Stimulated activated naive CD4-positive, alpha-beta T cell (primary cell): ENCODE measurements at regions not wholly inside any gene's neighbourhood (a gene's known extent, or its start where the extent isn't known, plus 50 kb on each side); places are given as distances from the start of the nearest gene placed in this dataset.
"Not testable (repeated sequence)": the region's sequence is repeated elsewhere in the genome, so short reads cannot be mapped to it uniquely, and the experiment has no call there.

Experiments
- DNase-seq, 6 experiments: peaks; one replicate each; lab custom pipeline; 2025; lab: John Stamatoyannopoulos, UW

- DNase-seq = no peak
These were observed 163.7 kb downstream of the ESM1 start for GRCh38 chr5:54821445-54822323.

- no peak for DNase-seq
These were observed 164.9 kb downstream of the ESM1 start for GRCh38 chr5:54820346-54821134.

GRCh38 chr5:54807421-54807820, 178.0 kb downstream of the ESM1 start:
- DNase-seq = no peak

- no peak for DNase-seq
These were observed 180.9 kb downstream of the ESM1 start for GRCh38 chr5:54804521-54804920.

GRCh38 chr5:54804086-54804485, 181.3 kb downstream of the ESM1 start:
- no peak for DNase-seq

- no peak for DNase-seq
These were observed 181.9 kb downstream of the ESM1 start for GRCh38 chr5:54803471-54804011.

GRCh38 chr5:54799645-54800044, 185.7 kb downstream of the ESM1 start:
- DNase-seq = no peak

GRCh38 chr5:54795777-54796176, 189.6 kb downstream of the ESM1 start:
- DNase-seq = no peak

- DNase-seq = no peak
These were observed 190.1 kb downstream of the ESM1 start for GRCh38 chr5:54795284-54795683.

GRCh38 chr5:54794135-54794975, 191.0 kb downstream of the ESM1 start:
- no peak for DNase-seq

GRCh38 chr5:54793468-54794134, 191.8 kb downstream of the ESM1 start:
- DNase-seq = no peak

- DNase-seq = no peak
These were observed 192.6 kb downstream of the ESM1 start for GRCh38 chr5:54792611-54793404.

- DNase-seq = not testable (repeated sequence)
These were observed 197.5 kb downstream of the ESM1 start for GRCh38 chr5:54787910-54788309.

GRCh38 chr5:54785729-54786591, 199.4 kb downstream of the ESM1 start:
- DNase-seq = no peak

GRCh38 chr5:54778783-54779182, 206.6 kb downstream of the ESM1 start:
- DNase-seq = no peak

- DNase-seq = no peak
These were observed 209.7 kb downstream of the ESM1 start for GRCh38 chr5:54775645-54776044.

GRCh38 chr5:54774281-54775170, 210.9 kb downstream of the ESM1 start:
- no peak for DNase-seq

- DNase-seq = no peak
These were observed 212.7 kb downstream of the ESM1 start for GRCh38 chr5:54772684-54773083.

- DNase-seq = no peak
These were observed 213.2 kb downstream of the ESM1 start for GRCh38 chr5:54772231-54772630.
